Body of pancreas (tissue), 4 donors: ENCODE measurements at regions not wholly inside any gene's neighbourhood (a gene's known extent, or its start where the extent isn't known, plus 50 kb on each side); places are given as distances from the start of the nearest gene placed in this dataset.
"Not testable (repeated sequence)": the region's sequence is repeated elsewhere in the genome, so short reads cannot be mapped to it uniquely, and the experiment has no call there.

Experiments used
- ATAC-seq: fragments of 150-250 bp; one replicate; pipeline ENCODE4 v1.9.1; 2016
- DNase-seq, 4 donors: peaks; one replicate each; pipeline ENCODE4 v3.0.0-alpha.2; 2019
- H3K27ac ChIP-seq, 4 donors: fragments of 200-600 bp; sonication (generic); 1 replicate in 3 of 4; 2 replicates in 1 of 4; pipeline versions ENCODE4 v1.5.1 to v1.6.1; 2016 to 2019; ENCODE audit warnings: mild to moderate bottlenecking in 1 of 4, mixed read lengths in 1 of 4, moderate library complexity in 1 of 4
- H3K27me3 ChIP-seq, 2 donors: fragments of 200-600 bp; sonication (generic); one replicate each; pipeline ENCODE4 v1.6.0; 2016; ENCODE audit warnings: mild to moderate bottlenecking in 1 of 2
- H3K36me3 ChIP-seq, 2 donors: fragments of 200-600 bp; sonication (generic); replicated peaks in 1 of 2; 2 replicates each; pipeline ENCODE4 v1.5.1; 2016; ENCODE audit warnings: low read depth in 2 of 2; ENCODE audit not compliant: insufficient read depth in 1 of 2
- H3K4me1 ChIP-seq: fragments of 200-600 bp; sonication (generic); one replicate; pipeline ENCODE4 v1.6.0; 2016
- H3K4me3 ChIP-seq, 2 donors: fragments of 200-600 bp; sonication (generic); 1 replicate in 1 of 2; 2 replicates in 1 of 2; pipeline ENCODE4 v1.5.1; 2016 to 2019
- H3K9me3 ChIP-seq, 3 donors: fragments of 200-600 bp; sonication (generic); 1 replicate in 2 of 3; 2 replicates in 1 of 3; pipeline ENCODE4 v1.5.1; 2016
- POLR2A ChIP-seq, 3 donors: fragments of 450-650 bp; IDR thresholded peaks; one replicate each; pipeline ENCODE4 v1.6.1; 2016; ENCODE audit warnings: antibody characterized with exemption in 3 of 3, mild to moderate bottlenecking in 2 of 3
- WGBS, 2 donors: methylation state at CpG; one replicate each; pipeline ENCODE4 v1.1.5; 2017; 5-methylcytosine and 5-hydroxymethylcytosine counted together
- intact Hi-C: fragments of 100-400 bp; cut with DNase I; formaldehyde crosslinking; loops from one replicate; pipeline ENCODE4 v1.15.1; 2023
- TF ChIP-seq, protein P1 (sequence below), 7 experiments: fragments of 450-650 bp in 4 of 7; fragments of 200-600 bp in 3 of 7; sonication (generic) in 3 of 7; IDR thresholded peaks; one replicate each; pipeline ENCODE4 v1.5.1; 2016 to 2019; ENCODE audit warnings: antibody characterized with exemption in 7 of 7

DNA sequence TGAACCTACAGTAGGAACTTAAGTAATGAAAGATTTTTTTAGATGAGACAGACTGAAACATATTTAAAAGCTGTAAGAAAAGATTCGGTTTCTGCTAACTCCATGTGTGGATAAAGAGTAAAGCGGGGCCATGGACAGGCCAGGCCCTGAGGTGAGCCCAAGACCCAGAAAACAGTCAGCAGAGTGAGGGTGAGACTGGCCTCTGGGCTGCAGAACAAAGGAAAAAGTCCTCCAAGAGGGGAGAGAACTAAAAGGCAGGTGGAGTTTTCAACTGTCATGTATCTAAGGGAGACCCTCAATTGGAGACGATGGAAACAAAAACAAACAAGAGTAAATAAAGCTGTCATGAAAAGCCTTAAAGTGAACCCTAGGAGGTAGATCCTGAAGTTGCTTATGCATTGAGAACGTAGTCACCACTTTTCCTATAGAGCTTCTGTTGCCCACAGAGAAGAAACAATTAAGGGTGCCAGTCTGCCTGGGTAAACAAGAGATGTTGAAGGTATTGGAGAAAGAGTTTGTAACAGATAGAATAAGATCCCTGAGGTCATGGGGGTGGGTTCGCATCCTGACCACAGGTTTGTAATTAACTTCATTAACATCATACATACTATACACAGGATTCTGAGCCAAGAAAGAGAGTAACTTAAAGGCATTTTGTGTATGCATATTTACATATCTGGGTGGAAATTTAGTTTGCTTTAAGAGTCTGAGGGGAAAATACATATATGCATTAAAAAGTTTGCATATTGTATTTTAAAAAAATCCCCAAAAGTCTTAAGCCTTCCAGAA, 268.7 kb upstream of the PDE3A start:
- WGBS, 2 donors, result 71 to 79% methylated on average over 5 of the region's 5 CpGs
- no peak overlapping the region for H3K27ac ChIP-seq
- H3K36me3 ChIP-seq, result no peaks in the 10 kb centered on the region
- no peaks in the 10 kb centered on the region for H3K27me3 ChIP-seq
- ATAC-seq, result no peak
- H3K4me3 ChIP-seq, result no peak overlapping the region
- intact Hi-C loops, result no loop called here
- TF ChIP-seq, protein P1, sequence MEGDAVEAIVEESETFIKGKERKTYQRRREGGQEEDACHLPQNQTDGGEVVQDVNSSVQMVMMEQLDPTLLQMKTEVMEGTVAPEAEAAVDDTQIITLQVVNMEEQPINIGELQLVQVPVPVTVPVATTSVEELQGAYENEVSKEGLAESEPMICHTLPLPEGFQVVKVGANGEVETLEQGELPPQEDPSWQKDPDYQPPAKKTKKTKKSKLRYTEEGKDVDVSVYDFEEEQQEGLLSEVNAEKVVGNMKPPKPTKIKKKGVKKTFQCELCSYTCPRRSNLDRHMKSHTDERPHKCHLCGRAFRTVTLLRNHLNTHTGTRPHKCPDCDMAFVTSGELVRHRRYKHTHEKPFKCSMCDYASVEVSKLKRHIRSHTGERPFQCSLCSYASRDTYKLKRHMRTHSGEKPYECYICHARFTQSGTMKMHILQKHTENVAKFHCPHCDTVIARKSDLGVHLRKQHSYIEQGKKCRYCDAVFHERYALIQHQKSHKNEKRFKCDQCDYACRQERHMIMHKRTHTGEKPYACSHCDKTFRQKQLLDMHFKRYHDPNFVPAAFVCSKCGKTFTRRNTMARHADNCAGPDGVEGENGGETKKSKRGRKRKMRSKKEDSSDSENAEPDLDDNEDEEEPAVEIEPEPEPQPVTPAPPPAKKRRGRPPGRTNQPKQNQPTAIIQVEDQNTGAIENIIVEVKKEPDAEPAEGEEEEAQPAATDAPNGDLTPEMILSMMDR (IDR thresholded peaks at IDR 0.05), result no peak
- no peak for TF ChIP-seq POLR2A (IDR thresholded peaks at IDR 0.05)
- DNase-seq, result no peak
- H3K4me1 ChIP-seq, result no peaks in the 10 kb centered on the region
- H3K9me3 ChIP-seq, result no peaks in the 10 kb centered on the region

DNA sequence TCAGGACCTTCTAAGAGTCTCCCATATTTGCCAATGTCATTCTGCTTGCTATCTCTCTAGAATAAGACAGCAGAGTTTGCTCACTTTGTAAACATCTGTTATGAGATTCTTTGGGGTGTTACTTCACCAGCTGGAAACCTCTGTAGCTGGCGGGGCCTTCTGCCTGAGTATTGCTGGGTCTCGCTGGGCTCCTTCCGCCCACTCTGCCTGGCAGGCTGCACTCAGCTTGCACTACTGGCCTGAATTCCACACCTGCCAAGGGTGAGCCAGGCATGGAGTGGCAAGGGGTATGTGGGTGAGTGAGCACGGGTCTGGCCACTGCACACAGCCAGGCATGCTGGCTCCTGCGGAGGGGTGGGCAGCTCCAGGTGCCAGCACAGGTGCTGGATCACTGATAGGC, 267.3 kb upstream of the PDE3A start:
- Histone ChIP-seq H3K4me1 (no peaks in the 10 kb centered on the region), H3K36me3 (no peaks in the 10 kb centered on the region), H3K9me3 (no peaks in the 10 kb centered on the region), H3K4me3 (no peak overlapping the region), H3K27me3 (no peaks in the 10 kb centered on the region), H3K27ac (no peak overlapping the region)
- WGBS, 2 donors, result 83 to 94% methylated on average over 3 to 5 of the region's 5 CpGs
- DNase-seq (no peak), ATAC-seq (no peak)
- intact Hi-C loops, result no loop called here
- TF ChIP-seq POLR2A (IDR thresholded peaks at IDR 0.05), result no peak
- TF ChIP-seq, protein P1 (IDR thresholded peaks at IDR 0.05), result no peak

DNA sequence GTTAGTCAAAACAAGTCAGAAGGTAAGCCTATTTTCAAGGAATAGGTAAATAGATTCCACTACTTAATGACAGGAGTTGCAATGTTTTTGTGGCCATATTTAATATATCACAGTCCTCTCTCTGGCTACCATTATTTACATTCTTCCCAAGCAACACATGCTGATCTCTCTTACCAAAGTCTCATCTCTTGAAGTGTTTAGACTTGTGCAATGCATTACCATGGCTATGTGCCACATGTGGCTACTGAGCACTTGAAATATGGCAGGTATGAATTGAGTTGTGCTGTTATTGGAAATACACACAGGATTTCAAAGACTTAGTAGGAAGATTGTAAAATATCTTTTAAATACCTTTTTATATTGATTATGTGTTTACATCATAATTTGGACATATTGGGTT, 262.4 kb upstream of the PDE3A start:
- no peaks in the 10 kb centered on the region for H3K36me3 ChIP-seq
- H3K4me3 ChIP-seq, result no peak overlapping the region
- intact Hi-C loops, result no loop called here
- no peak for ATAC-seq
- TF ChIP-seq, protein P1 (IDR thresholded peaks at IDR 0.05), result no peak
- no peak for TF ChIP-seq POLR2A (IDR thresholded peaks at IDR 0.05)
- no peaks in the 10 kb centered on the region for H3K4me1 ChIP-seq
- no peaks in the 10 kb centered on the region for H3K9me3 ChIP-seq
- DNase-seq, result no peak
- H3K27ac ChIP-seq, result no peak overlapping the region
- H3K27me3 ChIP-seq, result no peaks in the 10 kb centered on the region

DNA sequence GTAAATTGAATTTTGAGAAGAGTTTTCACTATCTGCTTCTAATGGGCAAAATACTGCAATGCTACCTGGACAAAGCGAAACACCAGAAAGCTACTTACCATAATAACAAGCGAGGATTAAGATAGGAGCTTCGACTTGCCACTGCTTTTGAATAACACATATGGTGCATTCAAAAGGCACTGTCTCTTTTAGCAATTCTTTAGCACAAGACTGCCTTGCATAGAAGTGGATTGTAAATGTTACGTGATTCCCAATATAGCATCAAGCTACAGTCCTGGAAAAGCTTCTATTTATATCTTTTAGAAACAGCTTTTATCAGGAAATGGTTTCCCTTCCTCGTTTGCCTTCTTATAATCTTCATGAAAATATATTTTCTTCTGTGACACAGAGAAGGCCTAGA, 258.7 kb upstream of the PDE3A start:
- WGBS, 2 donors, result 71 to 88% methylated on average over 5 of the region's 5 CpGs
- TF ChIP-seq, protein P1 (IDR thresholded peaks at IDR 0.05), result no peak
- H3K27ac ChIP-seq, result no peak overlapping the region

DNA sequence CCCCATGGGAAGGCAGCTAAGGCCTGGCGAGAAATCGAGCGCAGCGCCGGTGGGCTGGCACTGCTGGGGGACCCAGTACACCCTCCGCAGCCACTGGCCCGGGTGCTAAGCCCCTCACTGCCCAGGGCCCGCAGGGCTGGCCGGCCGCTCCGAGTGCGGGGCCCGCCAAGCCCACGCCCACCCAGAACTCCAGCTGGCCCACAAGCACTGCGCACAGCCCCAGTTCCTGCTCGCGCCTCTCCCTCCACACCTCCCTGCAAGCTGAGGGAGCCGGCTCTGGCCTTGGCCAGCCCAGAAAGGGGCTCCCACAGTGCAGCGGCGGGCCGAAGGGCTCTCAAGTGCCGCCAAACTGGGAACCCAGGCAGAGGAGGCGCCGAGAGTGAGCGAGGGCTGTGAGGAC, 253.0 kb upstream of the PDE3A start:
- H3K27me3 ChIP-seq, ATAC-seq, H3K4me1 ChIP-seq, DNase-seq, H3K36me3 ChIP-seq, H3K27ac ChIP-seq, H3K9me3 ChIP-seq, intact Hi-C loops, H3K4me3 ChIP-seq: not testable (repeated sequence)
- WGBS, 2 donors, result 96 to 97% methylated on average over 6 to 24 of the region's 25 CpGs

More for the DNA sequence above, 258.7 kb upstream of the PDE3A start:
- Histone ChIP-seq H3K36me3 (no peaks in the 10 kb centered on the region), H3K9me3 (no peaks in the 10 kb centered on the region), H3K4me3 (no peak overlapping the region), H3K27me3 (no peaks in the 10 kb centered on the region), H3K4me1 (no peaks in the 10 kb centered on the region)
- intact Hi-C loops, result no loop called here
- no peak for DNase-seq
- ATAC-seq, result no peak
